HCT116 (cell line): ENCODE measurements at regions not wholly inside any gene's neighbourhood (a gene's known extent, or its start where the extent isn't known, plus 50 kb on each side); places are given as distances from the start of the nearest gene placed in this dataset.

ENCODE experiments used
- ATAC-seq: fragments of 200-7000 bp; cut with Tn5 transposase; 2 replicates; pipeline ENCODE4 v1.9.1; 2020; ENCODE audit warnings: mild to moderate bottlenecking, moderate library complexity
- BruUV-seq: library from RNA; stranded (reverse); fragments of 400-500 nt; replicated peaks from 2 replicates; lab custom pipeline; 2021; lab: Mats Ljungman, UMichigan
- CTCF ChIA-PET: fragments of 300-600 bp; sonication (Branson Sonifier 250); formaldehyde crosslinking; loops from one replicate; lab custom pipeline; 2021; ENCODE audit warnings: antibody characterized with exemption; lab: Charles Lee
- POLR2A ChIA-PET: fragments of 300-600, 350-600 bp; sonication (Branson Sonifier 250); formaldehyde crosslinking; loops from one replicate; lab custom pipeline; 2021; ENCODE audit warnings: antibody characterized with exemption; lab: Charles Lee
- RAD21 ChIA-PET, 2 experiments: fragments of 300-600 bp; sonication (Branson Sonifier 250); formaldehyde crosslinking; loops; one replicate each; lab custom pipeline; 2023; ENCODE audit warnings: low total read pairs in 2 of 2; ENCODE audit not compliant: uncharacterized antibody in 2 of 2, unreplicated experiment in 2 of 2, low non-redundant PET in 1 of 2; lab: Charles Lee
- DNase-seq: peaks from one replicate; pipeline ENCODE4 v3.0.0-alpha.2; 2010; ENCODE audit warnings: low read depth, low spot score
- H2AFZ ChIP-seq: fragments of 200-600 bp; shearing (Covaris generic), sonication (generic); 2 replicates; pipeline ENCODE4 v1.6.1; 2017; ENCODE audit warnings: low read depth, mixed run types, mixed read lengths, antibody characterized with exemption, low read length; ENCODE audit not compliant: poor library complexity, severe bottlenecking
- H3K27ac ChIP-seq: 2 replicates; pipeline ENCODE4 v1.5.1; 2012; ENCODE audit warnings: low read depth, low read length
- H3K27me3 ChIP-seq: fragments of 200-600 bp; sonication (generic); 2 replicates; pipeline ENCODE4 v1.6.1; 2016; ENCODE audit warnings: mixed run types, low read length, mixed read lengths; ENCODE audit not compliant: insufficient read depth
- H3K36me3 ChIP-seq, 2 experiments: fragments of 200-500 bp in 1 of 2; fragments of 200-600 bp in 1 of 2; sonication (Bioruptor generic) in 1 of 2; sonication (generic) in 1 of 2; 2 replicates each; pipeline versions ENCODE4 v1.5.1 to v1.6.1; 2014 to 2016; ENCODE audit warnings: low read length in 2 of 2, inconsistent platforms in 1 of 2, mixed read lengths in 1 of 2, mixed run types in 1 of 2; ENCODE audit not compliant: insufficient read depth in 2 of 2, control insufficient read depth in 1 of 2
- H3K4me1 ChIP-seq, 2 experiments: fragments of 200-600 bp in 1 of 2; sonication (generic) in 1 of 2; 2 replicates each; pipeline versions ENCODE4 v1.5.1 to v1.6.1; 2012 to 2017; ENCODE audit warnings: low read length in 2 of 2, inconsistent platforms in 1 of 2, mild to moderate bottlenecking in 1 of 2, mixed read lengths in 1 of 2, mixed run types in 1 of 2, moderate library complexity in 1 of 2; ENCODE audit not compliant: insufficient read depth in 2 of 2, control insufficient read depth in 1 of 2
- H3K4me2 ChIP-seq: fragments of 200-600 bp; sonication (generic); 2 replicates; pipeline ENCODE4 v1.6.1; 2017; ENCODE audit warnings: mixed run types, low read length, mixed read lengths
- H3K4me3 ChIP-seq, 2 experiments: fragments of 200-600 bp in 1 of 2; sonication (generic) in 1 of 2; replicated peaks in 1 of 2; 2 replicates each; pipeline ENCODE4 v1.5.1; 2011 to 2016; ENCODE audit warnings: low read length in 2 of 2, control low read depth in 1 of 2, low read depth in 1 of 2, mild to moderate bottlenecking in 1 of 2, mixed read lengths in 1 of 2, mixed run types in 1 of 2
- H3K79me2 ChIP-seq: fragments of 200-600 bp; sonication (generic); 2 replicates; pipeline ENCODE4 v1.6.1; 2017; ENCODE audit warnings: mild to moderate bottlenecking, mixed run types, low read length, moderate library complexity, mixed read lengths; ENCODE audit not compliant: insufficient read depth
- H3K9ac ChIP-seq: fragments of 200-600 bp; sonication (generic); 2 replicates; pipeline ENCODE4 v1.6.1; 2016; ENCODE audit warnings: low read length, mixed read lengths
- H3K9me2 ChIP-seq: fragments of 200-600 bp; sonication (generic), shearing (Covaris generic); 2 replicates; pipeline ENCODE4 v1.6.1; 2017; ENCODE audit warnings: mixed run types, mild to moderate bottlenecking, moderate library complexity; ENCODE audit not compliant: insufficient read depth
- H3K9me3 ChIP-seq, 2 experiments: fragments of 200-500 bp in 1 of 2; fragments of 200-600 bp in 1 of 2; sonication (Bioruptor generic) in 1 of 2; sonication (generic) in 1 of 2; 2 replicates each; pipeline ENCODE4 v1.6.1; 2014 to 2017; ENCODE audit warnings: low read length in 2 of 2, mixed read lengths in 2 of 2, inconsistent platforms in 1 of 2, low read depth in 1 of 2, mild to moderate bottlenecking in 1 of 2, mixed run types in 1 of 2, moderate library complexity in 1 of 2; ENCODE audit not compliant: control insufficient read depth in 1 of 2, insufficient read depth in 1 of 2
- H4K20me1 ChIP-seq: fragments of 200-600 bp; sonication (generic), shearing (Covaris generic); 2 replicates; pipeline ENCODE4 v1.6.1; 2017; ENCODE audit warnings: mixed run types, mild to moderate bottlenecking, moderate library complexity; ENCODE audit not compliant: insufficient read depth
- CEBPB ChIP-seq: IDR thresholded peaks from 2 replicates; pipeline ENCODE4 v1.6.1; 2012; ENCODE audit warnings: low read depth
- EGR1 ChIP-seq: IDR thresholded peaks from 2 replicates; pipeline ENCODE4 v1.6.1; 2012; ENCODE audit warnings: low read depth
- ELF1 ChIP-seq: IDR thresholded peaks from 2 replicates; pipeline ENCODE4 v1.6.1; 2012; ENCODE audit warnings: low read depth, borderline replicate concordance
- EZH2phosphoT487 ChIP-seq: fragments of 200-600 bp; IDR thresholded peaks from 2 replicates; pipeline ENCODE4 v1.6.1; 2018; ENCODE audit warnings: antibody characterized with exemption, borderline replicate concordance
- JUND ChIP-seq: IDR thresholded peaks from 2 replicates; pipeline ENCODE4 v1.6.1; 2012
- MAX ChIP-seq: IDR thresholded peaks from 2 replicates; pipeline ENCODE4 v1.6.1; 2012
- POLR2A ChIP-seq: IDR thresholded peaks from 2 replicates; pipeline ENCODE4 v1.7.0; 2011; ENCODE audit warnings: borderline replicate concordance; ENCODE audit not compliant: insufficient read depth, insufficient read length; ENCODE audit errors: extremely low read depth
- POLR2AphosphoS5 ChIP-seq: IDR thresholded peaks from 2 replicates; pipeline ENCODE4 v1.6.1; 2011; ENCODE audit warnings: mild to moderate bottlenecking, low read depth, low read length, moderate library complexity
- RAD21 ChIP-seq: IDR thresholded peaks from 2 replicates; pipeline ENCODE4 v1.6.1; 2012; ENCODE audit warnings: low read depth, mild to moderate bottlenecking
- REST ChIP-seq: IDR thresholded peaks from 2 replicates; pipeline ENCODE4 v1.6.1; 2012; ENCODE audit warnings: low read depth
- SIN3A ChIP-seq: IDR thresholded peaks from 2 replicates; pipeline ENCODE4 v1.6.1; 2012; ENCODE audit warnings: low read depth
- SP1 ChIP-seq: IDR thresholded peaks from 2 replicates; pipeline ENCODE4 v1.6.1; 2012; ENCODE audit warnings: low read depth
- TCF7L2 ChIP-seq: IDR thresholded peaks from 2 replicates; pipeline ENCODE4 v1.7.0; 2011; ENCODE audit warnings: borderline replicate concordance, inconsistent platforms; ENCODE audit not compliant: insufficient read depth, insufficient read length; ENCODE audit errors: extremely low read depth
- YY1 ChIP-seq: IDR thresholded peaks from 2 replicates; pipeline ENCODE4 v1.6.1; 2011; ENCODE audit warnings: low read length, low read depth, moderate library complexity, mild to moderate bottlenecking; ENCODE audit not compliant: insufficient replicate concordance; ENCODE audit errors: extremely low read depth
- ZBTB33 ChIP-seq: IDR thresholded peaks from 2 replicates; pipeline ENCODE4 v1.6.1; 2011; ENCODE audit warnings: mild to moderate bottlenecking, low read length, moderate library complexity; ENCODE audit not compliant: insufficient replicate concordance; ENCODE audit errors: extremely low read depth
- ZNF274 ChIP-seq: fragments of 200-500 bp; sonication (Bioruptor generic); IDR thresholded peaks from 2 replicates; pipeline ENCODE4 v1.6.1; 2014; ENCODE audit warnings: mild to moderate bottlenecking, low read depth, low read length, inconsistent platforms
- intact Hi-C: fragments of 100-400 bp; cut with micrococcal nuclease; formaldehyde crosslinking; loops from 2 replicates; pipeline ENCODE4 v1.10.0; 2022

GRCh38 chrX:23589496-23589895 is 77.8 kb upstream of the PRDX4 start:
- H2AFZ ChIP-seq, result no peak overlapping the region
- H3K36me3 ChIP-seq, result no peaks in the 10 kb centered on the region
- no peaks in the 10 kb centered on the region for H3K4me1 ChIP-seq
- RAD21 ChIA-PET, result no interaction called here
- DNase-seq (no peak), ATAC-seq (no peak)
- no peaks in the 10 kb centered on the region for H3K27me3 ChIP-seq
- H3K79me2 ChIP-seq, result no peaks in the 10 kb centered on the region
- H3K4me2 ChIP-seq, result no peak overlapping the region
- TF ChIP-seq SP1 (no peak), POLR2AphosphoS5 (no peak), SIN3A (no peak), EZH2phosphoT487 (no peak), ELF1 (no peak), REST (no peak), TCF7L2 (no peak), CEBPB (no peak), YY1 (no peak), POLR2A (no peak), EGR1 (no peak), MAX (no peak), ZBTB33 (no peak), JUND (no peak), ZNF274 (no peak), RAD21 (no peak)
- H3K9ac ChIP-seq, result no peak overlapping the region
- intact Hi-C loops, result no loop called here
- H3K9me2 ChIP-seq, result no peaks in the 10 kb centered on the region
- no peaks in the 10 kb centered on the region for H4K20me1 ChIP-seq
- POLR2A ChIA-PET, result no interaction called here
- H3K9me3 ChIP-seq, result no peaks in the 10 kb centered on the region
- H3K4me3 ChIP-seq, result no peak overlapping the region
- CTCF ChIA-PET, result no interaction called here
- no peak overlapping the region for H3K27ac ChIP-seq
- no TSS peak for BruUV-seq
